Body of pancreas (tissue), 4 donors: ENCODE measurements at regions not wholly inside any gene's neighbourhood (a gene's known extent, or its start where the extent isn't known, plus 50 kb on each side); places are given as distances from the start of the nearest gene placed in this dataset.

Experiments used
- ATAC-seq: fragments of 150-250 bp; one replicate; pipeline ENCODE4 v1.9.1; 2016
- DNase-seq, 4 donors: peaks; one replicate each; pipeline ENCODE4 v3.0.0-alpha.2; 2019
- H3K27ac ChIP-seq, 4 donors: fragments of 200-600 bp; sonication (generic); 1 replicate in 3 of 4; 2 replicates in 1 of 4; pipeline versions ENCODE4 v1.5.1 to v1.6.1; 2016 to 2019; ENCODE audit warnings: mild to moderate bottlenecking in 1 of 4, mixed read lengths in 1 of 4, moderate library complexity in 1 of 4
- H3K27me3 ChIP-seq, 2 donors: fragments of 200-600 bp; sonication (generic); one replicate each; pipeline ENCODE4 v1.6.0; 2016; ENCODE audit warnings: mild to moderate bottlenecking in 1 of 2
- H3K36me3 ChIP-seq, 2 donors: fragments of 200-600 bp; sonication (generic); replicated peaks in 1 of 2; 2 replicates each; pipeline ENCODE4 v1.5.1; 2016; ENCODE audit warnings: low read depth in 2 of 2; ENCODE audit not compliant: insufficient read depth in 1 of 2
- H3K4me1 ChIP-seq: fragments of 200-600 bp; sonication (generic); one replicate; pipeline ENCODE4 v1.6.0; 2016
- H3K4me3 ChIP-seq, 2 donors: fragments of 200-600 bp; sonication (generic); 1 replicate in 1 of 2; 2 replicates in 1 of 2; pipeline ENCODE4 v1.5.1; 2016 to 2019
- H3K9me3 ChIP-seq, 3 donors: fragments of 200-600 bp; sonication (generic); 1 replicate in 2 of 3; 2 replicates in 1 of 3; pipeline ENCODE4 v1.5.1; 2016
- POLR2A ChIP-seq, 3 donors: fragments of 450-650 bp; IDR thresholded peaks; one replicate each; pipeline ENCODE4 v1.6.1; 2016; ENCODE audit warnings: antibody characterized with exemption in 3 of 3, mild to moderate bottlenecking in 2 of 3
- WGBS, 2 donors: methylation state at CpG; one replicate each; pipeline ENCODE4 v1.1.5; 2017; 5-methylcytosine and 5-hydroxymethylcytosine counted together
- intact Hi-C: fragments of 100-400 bp; cut with DNase I; formaldehyde crosslinking; loops from one replicate; pipeline ENCODE4 v1.15.1; 2023
- TF ChIP-seq, protein P1 (sequence below), 7 experiments: fragments of 450-650 bp in 4 of 7; fragments of 200-600 bp in 3 of 7; sonication (generic) in 3 of 7; IDR thresholded peaks; one replicate each; pipeline ENCODE4 v1.5.1; 2016 to 2019; ENCODE audit warnings: antibody characterized with exemption in 7 of 7

DNA sequence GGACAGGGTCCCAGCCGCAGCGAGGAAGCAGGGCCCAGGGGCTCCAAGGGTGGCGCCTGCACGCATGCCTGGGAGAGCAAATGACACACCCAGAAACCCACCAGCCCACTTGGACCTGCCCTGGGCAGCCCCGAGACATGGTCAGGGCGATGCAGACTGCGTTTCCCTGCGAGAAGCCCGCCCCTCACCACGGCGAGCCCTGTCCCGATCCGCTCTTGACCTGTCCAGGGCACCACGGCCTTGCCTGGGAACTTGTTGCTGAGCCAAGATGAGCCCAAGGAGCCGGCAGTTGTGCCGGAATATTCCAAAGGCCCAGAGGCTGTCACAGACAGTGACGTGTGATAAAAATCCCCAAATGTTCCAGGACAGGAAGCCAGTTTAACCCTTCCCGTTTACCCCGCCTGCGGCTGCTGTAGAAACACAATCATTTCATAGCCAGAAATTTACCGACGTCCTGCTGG, 78.1 kb downstream of the SIK1 start:
- Histone ChIP-seq H3K4me3 (no peak overlapping the region), H3K27ac (peak overlapping the region in 2 of 4 donors; percentile 17 to 30), H3K4me1 (peaks cover 15% of the 10 kb centered on the region), H3K27me3 (no peaks in the 10 kb centered on the region), H3K9me3 (no peaks in the 10 kb centered on the region), H3K36me3 (no peaks in the 10 kb centered on the region)
- TF ChIP-seq, protein P1, sequence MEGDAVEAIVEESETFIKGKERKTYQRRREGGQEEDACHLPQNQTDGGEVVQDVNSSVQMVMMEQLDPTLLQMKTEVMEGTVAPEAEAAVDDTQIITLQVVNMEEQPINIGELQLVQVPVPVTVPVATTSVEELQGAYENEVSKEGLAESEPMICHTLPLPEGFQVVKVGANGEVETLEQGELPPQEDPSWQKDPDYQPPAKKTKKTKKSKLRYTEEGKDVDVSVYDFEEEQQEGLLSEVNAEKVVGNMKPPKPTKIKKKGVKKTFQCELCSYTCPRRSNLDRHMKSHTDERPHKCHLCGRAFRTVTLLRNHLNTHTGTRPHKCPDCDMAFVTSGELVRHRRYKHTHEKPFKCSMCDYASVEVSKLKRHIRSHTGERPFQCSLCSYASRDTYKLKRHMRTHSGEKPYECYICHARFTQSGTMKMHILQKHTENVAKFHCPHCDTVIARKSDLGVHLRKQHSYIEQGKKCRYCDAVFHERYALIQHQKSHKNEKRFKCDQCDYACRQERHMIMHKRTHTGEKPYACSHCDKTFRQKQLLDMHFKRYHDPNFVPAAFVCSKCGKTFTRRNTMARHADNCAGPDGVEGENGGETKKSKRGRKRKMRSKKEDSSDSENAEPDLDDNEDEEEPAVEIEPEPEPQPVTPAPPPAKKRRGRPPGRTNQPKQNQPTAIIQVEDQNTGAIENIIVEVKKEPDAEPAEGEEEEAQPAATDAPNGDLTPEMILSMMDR (IDR thresholded peaks at IDR 0.05) = no peak
- TF ChIP-seq POLR2A (IDR thresholded peaks at IDR 0.05) = no peak
- 77 to 81% methylated on average over 4 to 22 of the region's 22 CpGs for WGBS, 2 donors
- intact Hi-C loops = no loop called here
- no peak for ATAC-seq
- DNase-seq = no peak

DNA sequence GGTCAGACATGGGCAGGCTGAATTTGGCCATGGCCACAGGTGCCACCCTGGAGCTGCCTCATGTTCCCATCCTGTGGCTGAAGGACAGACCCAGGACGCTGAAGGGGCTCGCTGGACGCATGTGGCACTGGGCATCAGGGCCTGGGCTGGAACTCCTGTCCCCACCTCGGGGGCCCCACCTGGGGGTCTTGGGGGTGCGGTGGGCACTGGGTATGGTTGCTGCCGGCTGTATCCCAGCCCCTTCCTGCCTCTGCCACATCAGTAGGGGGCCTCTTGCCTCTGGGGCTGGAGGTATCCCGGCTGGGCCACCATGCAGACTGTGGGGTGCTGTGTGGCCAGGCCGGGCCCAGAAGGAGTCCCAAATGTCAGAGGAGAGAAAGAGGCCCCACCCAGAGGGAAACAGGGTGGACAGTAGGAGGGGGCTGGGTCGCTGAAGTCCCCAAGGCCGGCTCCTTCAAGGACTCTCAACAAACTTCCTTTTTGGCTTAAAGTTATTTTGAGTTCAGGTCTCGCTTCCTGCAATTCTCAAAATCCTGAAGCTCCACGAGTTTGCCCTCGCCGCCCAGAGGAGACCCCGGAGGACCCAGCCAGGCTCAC, 78.7 kb downstream of the SIK1 start:
- Histone ChIP-seq H3K27ac (peak overlapping the region in 2 of 4 donors; percentile 17 to 30), H3K4me1 (peaks cover 21% of the 10 kb centered on the region)

DNA sequence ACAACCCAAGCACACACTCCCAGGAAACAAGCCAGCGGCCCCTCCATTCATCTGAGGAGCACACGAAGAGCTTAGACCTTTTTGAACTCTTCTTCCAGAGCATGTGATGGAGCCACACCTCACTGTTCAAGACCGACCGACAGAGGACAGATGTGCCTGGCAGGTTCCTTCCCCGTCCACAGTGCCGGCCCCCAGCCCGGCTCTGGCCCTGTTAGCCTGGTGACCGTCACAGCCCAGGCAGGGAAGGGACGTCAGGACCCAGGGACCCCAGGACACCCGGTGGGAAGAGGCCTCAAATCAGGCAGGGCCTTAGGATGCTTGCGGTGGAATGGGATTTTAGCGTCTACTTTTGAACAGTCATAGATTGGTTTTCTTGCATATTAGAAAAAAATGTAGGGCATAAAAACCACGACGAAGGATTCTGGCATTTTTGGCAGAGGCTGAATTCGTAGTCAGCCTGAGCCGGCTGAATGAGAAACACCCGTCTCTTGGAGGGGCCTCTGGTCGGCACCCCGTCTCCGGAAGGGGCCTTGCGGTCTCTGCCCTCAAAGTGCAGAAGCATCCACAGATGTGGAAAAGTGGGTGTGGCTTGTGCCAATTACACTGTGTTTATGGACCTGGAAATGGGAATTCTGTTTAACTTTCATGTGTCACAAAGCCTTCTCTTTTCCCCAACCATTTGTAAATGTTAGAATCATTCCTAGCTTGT, 79.3 kb downstream of the SIK1 start:
- no peaks in the 10 kb centered on the region for H3K27me3 ChIP-seq
- DNase-seq = no peak
- H3K27ac ChIP-seq = no peak overlapping the region
- H3K4me1 ChIP-seq = peaks cover 27% of the 10 kb centered on the region
- intact Hi-C loops = no loop called here
- TF ChIP-seq, protein P1 (IDR thresholded peaks at IDR 0.05) = no peak
- TF ChIP-seq POLR2A (IDR thresholded peaks at IDR 0.05) = no peak
- H3K4me3 ChIP-seq = no peak overlapping the region
- no peak for ATAC-seq
- 88 to 89% methylated on average over 19 to 21 of the region's 21 CpGs for WGBS, 2 donors
- no peaks in the 10 kb centered on the region for H3K9me3 ChIP-seq
- H3K36me3 ChIP-seq = no peaks in the 10 kb centered on the region

More for the DNA sequence above, 78.7 kb downstream of the SIK1 start:
- ATAC-seq (no peak), DNase-seq (no peak)
- H3K9me3 ChIP-seq = no peaks in the 10 kb centered on the region
- intact Hi-C loops = no loop called here
- H3K4me3 ChIP-seq = no peak overlapping the region
- H3K36me3 ChIP-seq = no peaks in the 10 kb centered on the region
- no peak for TF ChIP-seq POLR2A (IDR thresholded peaks at IDR 0.05)
- TF ChIP-seq, protein P1 (IDR thresholded peaks at IDR 0.05) = no peak
- whole genome bisulfite sequencing, 2 donors = 63 to 80% methylated on average over 11 to 15 of the region's 15 CpGs
- no peaks in the 10 kb centered on the region for H3K27me3 ChIP-seq

DNA sequence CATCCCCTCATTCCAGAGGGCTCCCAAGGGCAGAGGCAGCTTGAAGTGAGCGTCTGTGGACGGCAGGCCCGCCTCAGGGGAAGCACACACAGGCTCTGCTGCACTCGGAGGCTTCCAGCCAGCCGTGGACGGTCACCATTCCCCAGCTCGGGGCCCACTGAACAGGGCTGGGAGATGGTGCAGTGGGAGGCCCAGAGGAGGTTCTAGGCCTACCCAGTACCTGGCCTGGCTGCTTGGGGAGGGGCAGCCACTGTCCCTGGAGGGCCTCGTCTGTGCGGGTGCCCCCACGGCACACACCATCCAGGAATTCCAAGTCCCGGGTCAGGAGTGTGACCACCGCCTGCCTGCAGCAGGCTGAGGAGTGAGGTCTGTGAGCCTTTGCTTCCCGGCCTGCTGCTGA, 80.4 kb downstream of the SIK1 start:
- DNase-seq (no peak), ATAC-seq (no peak)
- Histone ChIP-seq H3K27ac (no peak overlapping the region), H3K4me1 (peaks cover 30% of the 10 kb centered on the region), H3K9me3 (no peaks in the 10 kb centered on the region), H3K4me3 (no peak overlapping the region), H3K27me3 (no peaks in the 10 kb centered on the region), H3K36me3 (no peaks in the 10 kb centered on the region)
- no peak for TF ChIP-seq POLR2A (IDR thresholded peaks at IDR 0.05)
- TF ChIP-seq, protein P1 (IDR thresholded peaks at IDR 0.05) = no peak
- intact Hi-C loops = no loop called here
- 84 to 97% methylated on average over 6 to 11 of the region's 13 CpGs for WGBS, 2 donors
